Activated naive CD8-positive, alpha-beta T cell (primary cell): ENCODE measurements at regions not wholly inside any gene's neighbourhood (a gene's known extent, or its start where the extent isn't known, plus 50 kb on each side); places are given as distances from the start of the nearest gene placed in this dataset.
"Not testable (repeated sequence)": the region's sequence is repeated elsewhere in the genome, so short reads cannot be mapped to it uniquely, and the experiment has no call there.

Experiments used
- H3K27ac Mint-ChIP-seq: one replicate; pipeline ENCODE4 v1.8.0; 2021; ENCODE audit warnings: mixed read lengths
- H3K27me3 Mint-ChIP-seq: one replicate; pipeline ENCODE4 v1.8.0; 2021; ENCODE audit warnings: mixed read lengths
- H3K36me3 Mint-ChIP-seq: one replicate; pipeline ENCODE4 v1.8.0; 2021; ENCODE audit warnings: mixed read lengths
- H3K4me1 Mint-ChIP-seq: one replicate; pipeline ENCODE4 v1.8.0; 2021; ENCODE audit warnings: low read depth, mixed read lengths
- H3K4me3 Mint-ChIP-seq: one replicate; pipeline ENCODE4 v1.8.0; 2021; ENCODE audit warnings: mild to moderate bottlenecking, mixed read lengths
- H3K9me3 Mint-ChIP-seq: one replicate; pipeline ENCODE4 v1.8.0; 2021; ENCODE audit warnings: low read depth, mixed read lengths

DNA sequence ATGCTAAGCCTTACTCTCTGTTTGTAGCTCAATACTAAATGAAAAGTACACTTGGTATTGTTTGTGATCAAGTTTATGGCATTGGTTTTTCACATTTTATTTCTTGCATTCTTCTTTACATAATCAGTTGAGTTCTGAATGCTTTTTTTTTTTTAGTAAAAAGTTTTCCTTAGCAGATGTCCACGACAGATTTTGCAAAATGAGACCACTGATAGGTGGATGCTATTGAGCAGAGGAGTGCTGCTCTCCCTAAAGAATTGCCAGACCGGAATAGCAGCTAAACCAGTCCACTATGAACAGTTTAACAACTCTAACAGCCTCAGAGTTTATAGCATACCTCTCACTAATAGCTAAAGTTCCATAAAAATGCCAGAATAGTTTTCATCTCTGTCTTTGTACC lies 225.1 kb upstream of the CACNA2D1 start:
- Mint-ChIP-seq H3K27ac (no peak overlapping the region), H3K4me3 (no peak overlapping the region), H3K36me3 (no peaks in the 10 kb centered on the region), H3K4me1 (no peaks in the 10 kb centered on the region), H3K27me3 (no peaks in the 10 kb centered on the region), H3K9me3 (no peaks in the 10 kb centered on the region)

- no peaks in the 10 kb centered on the region for H3K27me3 Mint-ChIP-seq
- H3K4me3 Mint-ChIP-seq, result no peak overlapping the region
- H3K9me3 Mint-ChIP-seq, result no peaks in the 10 kb centered on the region
These were observed 222.5 kb upstream of the CACNA2D1 start for GRCh38 chr7:82665966-82666507.

GRCh38 chr7:82655965-82656364 lies 212.4 kb upstream of the CACNA2D1 start:
- Mint-ChIP-seq H3K27me3 (no peaks in the 10 kb centered on the region), H3K9me3 (peaks cover 12% of the 10 kb centered on the region), H3K36me3 (peaks cover 4% of the 10 kb centered on the region), H3K4me3 (no peak overlapping the region), H3K27ac (no peak overlapping the region), H3K4me1 (no peaks in the 10 kb centered on the region)

More at GRCh38 chr7:82665966-82666507, 222.5 kb upstream of the CACNA2D1 start:
- Mint-ChIP-seq H3K4me1 (no peaks in the 10 kb centered on the region), H3K36me3 (no peaks in the 10 kb centered on the region), H3K27ac (no peak overlapping the region)

GRCh38 chr7:82650095-82650494 lies 206.5 kb upstream of the CACNA2D1 start:
- not testable (repeated sequence) for H3K27me3 Mint-ChIP-seq, H3K4me3 Mint-ChIP-seq, H3K4me1 Mint-ChIP-seq, H3K9me3 Mint-ChIP-seq, H3K36me3 Mint-ChIP-seq, H3K27ac Mint-ChIP-seq

DNA sequence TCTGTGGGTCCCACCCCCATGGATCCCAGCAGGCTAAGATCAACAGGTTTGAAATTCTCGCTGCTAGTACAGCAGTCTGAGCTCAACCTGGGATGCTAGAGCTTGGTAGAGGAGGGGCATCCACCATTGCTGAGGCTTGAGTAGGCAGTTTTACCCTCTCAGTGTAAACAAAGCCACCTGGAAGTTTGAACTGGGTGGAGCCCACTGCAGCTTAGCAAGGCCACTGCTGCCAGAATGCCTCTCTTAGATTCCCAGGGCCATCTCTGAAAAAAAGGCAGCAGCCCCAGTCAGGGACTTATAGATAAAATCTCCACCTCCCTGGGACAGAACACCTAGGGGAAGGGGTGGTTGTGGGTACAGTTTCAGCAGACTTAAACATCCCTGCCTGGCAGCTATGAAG lies 190.0 kb upstream of the CACNA2D1 start:
- no peak overlapping the region for H3K27ac Mint-ChIP-seq
- no peak overlapping the region for H3K4me3 Mint-ChIP-seq
- no peaks in the 10 kb centered on the region for H3K4me1 Mint-ChIP-seq
- no peaks in the 10 kb centered on the region for H3K27me3 Mint-ChIP-seq
- H3K9me3 Mint-ChIP-seq, result no peaks in the 10 kb centered on the region
- no peaks in the 10 kb centered on the region for H3K36me3 Mint-ChIP-seq

GRCh38 chr7:82631998-82632397 lies 188.4 kb upstream of the CACNA2D1 start:
- Mint-ChIP-seq H3K27me3 (no peaks in the 10 kb centered on the region), H3K4me1 (no peaks in the 10 kb centered on the region), H3K36me3 (no peaks in the 10 kb centered on the region), H3K27ac (no peak overlapping the region), H3K4me3 (no peak overlapping the region), H3K9me3 (no peaks in the 10 kb centered on the region)

- Mint-ChIP-seq H3K4me3 (no peak overlapping the region), H3K27ac (no peak overlapping the region), H3K36me3 (no peaks in the 10 kb centered on the region), H3K27me3 (no peaks in the 10 kb centered on the region), H3K4me1 (no peaks in the 10 kb centered on the region), H3K9me3 (no peaks in the 10 kb centered on the region)
These were observed 186.0 kb upstream of the CACNA2D1 start for GRCh38 chr7:82629583-82629982.

DNA sequence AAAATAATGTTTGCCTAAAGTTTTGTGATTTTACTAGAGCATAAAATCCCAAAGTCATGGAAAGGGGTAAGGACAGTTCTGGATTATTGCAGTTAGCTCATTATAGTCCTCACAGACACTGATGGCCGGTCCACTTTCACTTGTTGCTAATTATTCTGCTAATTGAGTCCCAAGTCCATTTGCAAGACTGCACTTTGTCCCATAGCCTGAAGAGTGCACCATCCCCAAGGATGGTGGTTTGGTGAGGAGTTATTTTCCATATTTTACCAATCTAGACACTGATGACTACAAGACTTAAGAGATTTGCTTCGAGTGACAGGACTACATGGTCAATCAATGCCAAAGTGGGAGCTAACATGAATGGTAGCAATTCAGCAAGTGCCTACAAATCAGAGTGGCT lies 181.8 kb upstream of the CACNA2D1 start:
- H3K4me3 Mint-ChIP-seq, result no peak overlapping the region
- no peaks in the 10 kb centered on the region for H3K27me3 Mint-ChIP-seq
- H3K36me3 Mint-ChIP-seq, result no peaks in the 10 kb centered on the region
- peaks cover 5% of the 10 kb centered on the region for H3K9me3 Mint-ChIP-seq
- no peaks in the 10 kb centered on the region for H3K4me1 Mint-ChIP-seq
- no peak overlapping the region for H3K27ac Mint-ChIP-seq

DNA sequence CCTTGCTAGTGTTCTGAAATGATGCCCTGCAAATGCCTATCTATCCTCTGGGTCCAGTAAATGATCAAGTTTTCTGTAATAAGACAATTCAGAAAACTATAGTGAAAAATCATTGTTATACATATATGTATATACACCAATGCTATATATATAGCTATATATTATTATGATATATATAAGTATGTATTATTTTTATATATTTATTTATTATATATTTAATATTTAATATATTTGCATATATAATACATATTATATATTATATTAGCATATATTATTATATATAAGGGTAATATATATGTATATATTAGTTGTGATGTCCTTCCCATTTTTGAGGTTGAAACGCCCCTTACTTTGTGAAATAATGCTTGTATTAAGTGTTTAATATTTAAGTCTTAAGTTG lies 181.4 kb upstream of the CACNA2D1 start:
- Mint-ChIP-seq H3K4me1 (no peaks in the 10 kb centered on the region), H3K4me3 (no peak overlapping the region), H3K36me3 (no peaks in the 10 kb centered on the region), H3K9me3 (peaks cover 5% of the 10 kb centered on the region), H3K27me3 (no peaks in the 10 kb centered on the region), H3K27ac (no peak overlapping the region)

DNA sequence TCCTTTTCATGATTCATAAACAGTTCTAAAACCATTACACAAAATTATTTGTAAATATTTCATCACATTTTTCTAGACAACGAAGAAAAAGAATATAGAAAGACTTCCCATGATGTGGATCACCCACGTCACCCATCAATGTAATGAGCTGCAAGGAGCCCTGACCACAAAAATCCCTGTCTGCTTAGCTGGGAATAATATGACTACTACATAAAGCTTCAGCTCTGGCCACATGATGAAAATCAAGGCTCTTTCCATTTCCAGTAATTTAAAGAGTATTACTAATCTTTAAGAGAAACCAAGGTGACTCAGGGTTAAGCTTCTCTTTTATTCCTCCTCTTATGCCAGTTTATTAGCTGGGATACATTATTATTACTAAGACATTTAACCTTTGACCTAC lies 180.8 kb upstream of the CACNA2D1 start:
- Mint-ChIP-seq H3K9me3 (peaks cover 5% of the 10 kb centered on the region), H3K4me3 (no peak overlapping the region), H3K27me3 (no peaks in the 10 kb centered on the region), H3K4me1 (no peaks in the 10 kb centered on the region), H3K36me3 (no peaks in the 10 kb centered on the region), H3K27ac (no peak overlapping the region)

DNA sequence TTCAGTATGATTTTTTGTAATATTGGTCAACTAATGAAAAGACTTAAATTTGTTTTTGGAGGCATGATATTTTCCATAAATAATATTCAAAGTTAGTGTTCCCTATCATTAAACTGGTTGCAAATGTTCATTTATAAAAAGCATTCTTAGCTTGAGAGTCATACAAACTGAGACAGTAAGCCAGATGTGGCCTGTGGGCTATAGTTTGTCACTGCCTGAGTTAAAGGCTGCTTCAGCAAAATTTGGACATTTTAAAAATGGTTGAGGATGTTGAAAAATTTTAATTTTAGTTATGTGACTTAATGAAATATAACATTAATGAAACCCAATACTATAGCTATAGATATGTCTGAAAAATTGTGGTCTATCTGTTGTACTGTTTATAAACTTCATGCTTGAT lies 180.2 kb upstream of the CACNA2D1 start:
- peaks cover 5% of the 10 kb centered on the region for H3K9me3 Mint-ChIP-seq
- no peaks in the 10 kb centered on the region for H3K4me1 Mint-ChIP-seq
- no peaks in the 10 kb centered on the region for H3K27me3 Mint-ChIP-seq
- H3K36me3 Mint-ChIP-seq, result no peaks in the 10 kb centered on the region
- H3K27ac Mint-ChIP-seq, result no peak overlapping the region
- H3K4me3 Mint-ChIP-seq, result no peak overlapping the region

- Mint-ChIP-seq H3K27me3 (no peaks in the 10 kb centered on the region), H3K27ac (no peak overlapping the region), H3K9me3 (peaks cover 5% of the 10 kb centered on the region), H3K36me3 (no peaks in the 10 kb centered on the region), H3K4me3 (no peak overlapping the region), H3K4me1 (no peaks in the 10 kb centered on the region)
These were observed 173.6 kb upstream of the CACNA2D1 start for GRCh38 chr7:82617156-82617555.

GRCh38 chr7:82616059-82616728 lies 172.6 kb upstream of the CACNA2D1 start:
- no peaks in the 10 kb centered on the region for H3K4me1 Mint-ChIP-seq
- no peaks in the 10 kb centered on the region for H3K36me3 Mint-ChIP-seq
- H3K9me3 Mint-ChIP-seq, result no peaks in the 10 kb centered on the region
- no peak overlapping the region for H3K4me3 Mint-ChIP-seq
- no peak overlapping the region for H3K27ac Mint-ChIP-seq
- H3K27me3 Mint-ChIP-seq, result no peaks in the 10 kb centered on the region

- H3K4me3 Mint-ChIP-seq, result no peak overlapping the region
- no peaks in the 10 kb centered on the region for H3K4me1 Mint-ChIP-seq
- H3K9me3 Mint-ChIP-seq, result no peaks in the 10 kb centered on the region
- H3K27ac Mint-ChIP-seq, result no peak overlapping the region
- no peaks in the 10 kb centered on the region for H3K36me3 Mint-ChIP-seq
- no peaks in the 10 kb centered on the region for H3K27me3 Mint-ChIP-seq
These were observed 171.9 kb upstream of the CACNA2D1 start for GRCh38 chr7:82615527-82615926.

DNA sequence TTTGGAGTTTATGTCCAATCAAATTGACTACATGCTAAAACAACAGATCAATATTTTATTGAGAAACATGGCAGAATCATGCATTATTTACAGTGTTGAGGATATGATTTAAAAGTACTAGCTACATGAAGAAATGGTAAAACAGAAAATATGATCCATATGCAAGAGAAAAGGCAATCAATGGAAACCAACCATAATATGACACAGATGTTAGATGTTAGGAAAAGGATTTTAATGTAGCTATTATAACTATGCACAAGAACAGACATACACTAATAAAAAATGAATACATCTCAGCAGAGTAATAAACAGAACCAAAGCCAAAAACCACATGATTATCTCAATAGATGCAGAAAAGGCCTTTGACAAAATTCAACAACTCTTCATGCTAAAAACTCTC lies 166.2 kb upstream of the CACNA2D1 start:
- H3K27me3 Mint-ChIP-seq, result no peaks in the 10 kb centered on the region
- no peak overlapping the region for H3K27ac Mint-ChIP-seq
- no peaks in the 10 kb centered on the region for H3K4me1 Mint-ChIP-seq
- no peaks in the 10 kb centered on the region for H3K9me3 Mint-ChIP-seq
- no peaks in the 10 kb centered on the region for H3K36me3 Mint-ChIP-seq
- no peak overlapping the region for H3K4me3 Mint-ChIP-seq

GRCh38 chr7:82605247-82605864 lies 161.8 kb upstream of the CACNA2D1 start:
- Mint-ChIP-seq H3K4me3 (no peak overlapping the region), H3K27me3 (no peaks in the 10 kb centered on the region)

More at GRCh38 chr7:82605247-82605864, 161.8 kb upstream of the CACNA2D1 start:
- H3K27ac Mint-ChIP-seq, result no peak overlapping the region
- no peaks in the 10 kb centered on the region for H3K4me1 Mint-ChIP-seq
- no peaks in the 10 kb centered on the region for H3K9me3 Mint-ChIP-seq
- H3K36me3 Mint-ChIP-seq, result no peaks in the 10 kb centered on the region
